Panc1 (cell line): ENCODE measurements at regions not wholly inside any gene's neighbourhood (a gene's known extent, or its start where the extent isn't known, plus 50 kb on each side); places are given as distances from the start of the nearest gene placed in this dataset.
A peak's percentile ranks its signal among the peaks of the same experiment; 100 is the strongest.

Experiments
- ATAC-seq: fragments of 200-7000 bp; cut with Tn5 transposase; 2 replicates; pipeline ENCODE4 v1.9.1; 2020; ENCODE audit warnings: mild to moderate bottlenecking, moderate library complexity
- BruUV-seq: library from RNA; stranded (reverse); fragments of 400-500 nt; replicated peaks from 2 replicates; lab custom pipeline; 2021; lab: Mats Ljungman, UMichigan
- CTCF ChIA-PET: fragments of 300-600 bp; sonication (Branson Sonifier 250); formaldehyde crosslinking; loops from one replicate; lab custom pipeline; 2022; ENCODE audit warnings: antibody characterized with exemption; lab: Charles Lee
- POLR2A ChIA-PET: fragments of 300-600 bp; sonication (Branson Sonifier 250); formaldehyde crosslinking; loops from one replicate; lab custom pipeline; 2022; ENCODE audit warnings: antibody characterized with exemption; lab: Charles Lee
- DNase-seq: peaks from one replicate; pipeline ENCODE4 v3.0.0-alpha.2; 2010; ENCODE audit warnings: low read depth, low spot score
- H3K27ac ChIP-seq: 2 replicates; pipeline ENCODE4 v1.5.1; 2011; ENCODE audit warnings: mild to moderate bottlenecking, low read length, inconsistent platforms
- H3K27me3 ChIP-seq: fragments of 200-500 bp; sonication (Bioruptor generic); 2 replicates; pipeline ENCODE4 v1.6.0; 2014; ENCODE audit warnings: low read length, inconsistent platforms; ENCODE audit not compliant: control insufficient read depth, insufficient read depth
- H3K36me3 ChIP-seq: fragments of 200-500 bp; sonication (Bioruptor generic); 2 replicates; pipeline ENCODE4 v1.5.1; 2014; ENCODE audit warnings: inconsistent platforms, mild to moderate bottlenecking, low read length, moderate library complexity; ENCODE audit not compliant: control insufficient read depth, insufficient read depth
- H3K4me1 ChIP-seq: 2 replicates; pipeline ENCODE4 v1.5.1; 2011; ENCODE audit warnings: inconsistent platforms, mild to moderate bottlenecking, low read length, moderate library complexity; ENCODE audit not compliant: control insufficient read depth, insufficient read depth
- H3K4me3 ChIP-seq, 2 experiments: 2 replicates each; pipeline ENCODE4 v1.5.1; 2011 to 2012; ENCODE audit warnings: low read depth in 2 of 2, low read length in 2 of 2, mild to moderate bottlenecking in 2 of 2, inconsistent platforms in 1 of 2, moderate library complexity in 1 of 2
- H3K9me3 ChIP-seq: fragments of 200-500 bp; sonication (Bioruptor generic); 2 replicates; pipeline ENCODE4 v1.5.1; 2014; ENCODE audit warnings: low read depth, mild to moderate bottlenecking, inconsistent platforms, low read length, moderate library complexity; ENCODE audit not compliant: control insufficient read depth, insufficient read depth
- POLR2AphosphoS5 ChIP-seq: IDR thresholded peaks from 2 replicates; pipeline ENCODE4 v1.6.1; 2012; ENCODE audit warnings: mild to moderate bottlenecking, low read depth, low read length, moderate library complexity
- SIN3A ChIP-seq: IDR thresholded peaks from 2 replicates; pipeline ENCODE4 v1.6.1; 2012; ENCODE audit warnings: low read depth, mild to moderate bottlenecking, low read length, moderate library complexity, borderline replicate concordance; ENCODE audit not compliant: insufficient read depth
- TCF7L2 ChIP-seq: IDR thresholded peaks from 2 replicates; pipeline ENCODE4 v1.6.1; 2011; ENCODE audit warnings: mild to moderate bottlenecking, low read depth, low read length, inconsistent platforms
- in situ Hi-C: cut with HindIII; loops from 2 replicates; pipeline ENCODE4 v1.10.0; 2016; ENCODE audit warnings: low sequenced_read_pairs, low pct_unique_long_range_greater_than_20kb
- intact Hi-C: fragments of 100-400 bp; cut with micrococcal nuclease; formaldehyde crosslinking; loops from one replicate; pipeline ENCODE4 v1.10.0; 2022; ENCODE audit not compliant: unreplicated experiment
- TF ChIP-seq, protein P1 (sequence below), 2 experiments: IDR thresholded peaks; 2 replicates each; pipeline ENCODE4 v1.6.1; 2011 to 2012; ENCODE audit warnings: low read depth in 2 of 2, control low read depth in 1 of 2, low read length in 1 of 2, mild to moderate bottlenecking in 1 of 2, moderate library complexity in 1 of 2; ENCODE audit not compliant: insufficient read depth in 1 of 2
- TF ChIP-seq, protein P2 (sequence below): fragments of 450-650 bp; IDR thresholded peaks from 2 replicates; pipeline ENCODE4 v1.5.1; 2017; ENCODE audit warnings: mild to moderate bottlenecking

DNA sequence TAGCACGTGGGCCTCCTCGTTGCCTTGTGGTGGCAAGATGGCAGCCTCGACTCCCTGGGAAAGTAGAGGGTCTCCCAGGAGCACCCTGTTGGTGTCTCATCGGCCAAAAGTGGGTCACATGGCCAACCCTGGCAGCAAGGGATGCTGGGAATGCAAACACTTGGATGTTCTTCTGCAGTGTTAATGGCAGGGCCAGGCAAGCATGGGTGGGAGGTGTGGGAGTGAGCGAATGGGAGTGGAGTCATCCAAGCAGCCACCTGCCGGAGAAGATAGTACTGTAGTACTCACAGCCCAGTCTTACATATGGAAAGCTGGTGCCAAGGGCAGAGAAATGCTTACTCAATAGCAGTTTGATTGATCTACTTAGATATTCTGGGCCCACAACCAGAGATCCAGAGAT is 122.2 kb downstream of the INHBB start:
- Histone ChIP-seq H3K4me3 (no peak overlapping the region), H3K36me3 (no peaks in the 10 kb centered on the region), H3K4me1 (peaks cover 9% of the 10 kb centered on the region), H3K27ac (no peak overlapping the region), H3K27me3 (no peaks in the 10 kb centered on the region), H3K9me3 (no peaks in the 10 kb centered on the region)
- no TSS peak for BruUV-seq
- intact Hi-C loops, result no loop called here
- ChIA-PET CTCF (no interaction called here), POLR2A (no interaction called here)
- ATAC-seq (no peak), DNase-seq (no peak)
- TF ChIP-seq SIN3A (no peak), TCF7L2 (no peak), POLR2AphosphoS5 (no peak)
- TF ChIP-seq, protein P1, sequence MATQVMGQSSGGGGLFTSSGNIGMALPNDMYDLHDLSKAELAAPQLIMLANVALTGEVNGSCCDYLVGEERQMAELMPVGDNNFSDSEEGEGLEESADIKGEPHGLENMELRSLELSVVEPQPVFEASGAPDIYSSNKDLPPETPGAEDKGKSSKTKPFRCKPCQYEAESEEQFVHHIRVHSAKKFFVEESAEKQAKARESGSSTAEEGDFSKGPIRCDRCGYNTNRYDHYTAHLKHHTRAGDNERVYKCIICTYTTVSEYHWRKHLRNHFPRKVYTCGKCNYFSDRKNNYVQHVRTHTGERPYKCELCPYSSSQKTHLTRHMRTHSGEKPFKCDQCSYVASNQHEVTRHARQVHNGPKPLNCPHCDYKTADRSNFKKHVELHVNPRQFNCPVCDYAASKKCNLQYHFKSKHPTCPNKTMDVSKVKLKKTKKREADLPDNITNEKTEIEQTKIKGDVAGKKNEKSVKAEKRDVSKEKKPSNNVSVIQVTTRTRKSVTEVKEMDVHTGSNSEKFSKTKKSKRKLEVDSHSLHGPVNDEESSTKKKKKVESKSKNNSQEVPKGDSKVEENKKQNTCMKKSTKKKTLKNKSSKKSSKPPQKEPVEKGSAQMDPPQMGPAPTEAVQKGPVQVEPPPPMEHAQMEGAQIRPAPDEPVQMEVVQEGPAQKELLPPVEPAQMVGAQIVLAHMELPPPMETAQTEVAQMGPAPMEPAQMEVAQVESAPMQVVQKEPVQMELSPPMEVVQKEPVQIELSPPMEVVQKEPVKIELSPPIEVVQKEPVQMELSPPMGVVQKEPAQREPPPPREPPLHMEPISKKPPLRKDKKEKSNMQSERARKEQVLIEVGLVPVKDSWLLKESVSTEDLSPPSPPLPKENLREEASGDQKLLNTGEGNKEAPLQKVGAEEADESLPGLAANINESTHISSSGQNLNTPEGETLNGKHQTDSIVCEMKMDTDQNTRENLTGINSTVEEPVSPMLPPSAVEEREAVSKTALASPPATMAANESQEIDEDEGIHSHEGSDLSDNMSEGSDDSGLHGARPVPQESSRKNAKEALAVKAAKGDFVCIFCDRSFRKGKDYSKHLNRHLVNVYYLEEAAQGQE (IDR thresholded peaks at IDR 0.05; ENCODE audit: insufficient read depth in 1 of 2, low read depth in 2 of 2, low read length in 1 of 2), result no peak
- TF ChIP-seq, protein P2, sequence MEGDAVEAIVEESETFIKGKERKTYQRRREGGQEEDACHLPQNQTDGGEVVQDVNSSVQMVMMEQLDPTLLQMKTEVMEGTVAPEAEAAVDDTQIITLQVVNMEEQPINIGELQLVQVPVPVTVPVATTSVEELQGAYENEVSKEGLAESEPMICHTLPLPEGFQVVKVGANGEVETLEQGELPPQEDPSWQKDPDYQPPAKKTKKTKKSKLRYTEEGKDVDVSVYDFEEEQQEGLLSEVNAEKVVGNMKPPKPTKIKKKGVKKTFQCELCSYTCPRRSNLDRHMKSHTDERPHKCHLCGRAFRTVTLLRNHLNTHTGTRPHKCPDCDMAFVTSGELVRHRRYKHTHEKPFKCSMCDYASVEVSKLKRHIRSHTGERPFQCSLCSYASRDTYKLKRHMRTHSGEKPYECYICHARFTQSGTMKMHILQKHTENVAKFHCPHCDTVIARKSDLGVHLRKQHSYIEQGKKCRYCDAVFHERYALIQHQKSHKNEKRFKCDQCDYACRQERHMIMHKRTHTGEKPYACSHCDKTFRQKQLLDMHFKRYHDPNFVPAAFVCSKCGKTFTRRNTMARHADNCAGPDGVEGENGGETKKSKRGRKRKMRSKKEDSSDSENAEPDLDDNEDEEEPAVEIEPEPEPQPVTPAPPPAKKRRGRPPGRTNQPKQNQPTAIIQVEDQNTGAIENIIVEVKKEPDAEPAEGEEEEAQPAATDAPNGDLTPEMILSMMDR, result no peak
- in situ Hi-C loops, result no loop called here

DNA sequence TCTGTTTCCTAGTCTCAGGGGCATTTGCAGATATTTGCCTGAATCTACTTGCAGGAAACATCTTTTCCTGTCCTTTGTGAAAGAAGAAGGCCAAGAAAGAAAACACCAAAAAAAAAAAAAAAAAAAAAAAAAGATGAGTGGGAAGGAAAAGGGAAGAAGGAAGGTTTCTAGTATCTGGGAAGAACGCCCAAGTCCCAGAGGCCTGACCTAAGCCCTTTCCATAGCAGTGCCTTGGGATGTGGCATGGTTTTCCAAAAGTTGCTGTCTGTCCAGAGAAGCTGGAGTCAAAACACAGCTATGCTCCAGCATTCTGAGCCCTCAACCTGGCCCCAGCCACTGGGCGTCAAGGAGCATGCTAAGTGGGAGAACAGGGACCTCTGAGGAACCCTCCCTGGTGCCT is 123.5 kb downstream of the INHBB start:
- no peak for DNase-seq
- ChIA-PET CTCF (interaction anchor here (0.6 kb wide), 1 partner anchor 52 kb away, joined by 3 read pairs; no protein-coding TSS in a partner anchor), POLR2A (no interaction called here)
- no peak for TF ChIP-seq TCF7L2
- no peaks in the 10 kb centered on the region for H3K36me3 ChIP-seq
- H3K9me3 ChIP-seq, result no peaks in the 10 kb centered on the region
- BruUV-seq, result no TSS peak
- H3K4me1 ChIP-seq, result peaks cover 9% of the 10 kb centered on the region
- H3K27me3 ChIP-seq, result no peaks in the 10 kb centered on the region
- intact Hi-C loops, result no loop called here
- ATAC-seq, result no peak
- H3K4me3 ChIP-seq, result no peak overlapping the region
- in situ Hi-C loops, result no loop called here
- 0 out of 2 replicates have a peak overlapping the region, but pooled peaks have one; percentile 14 for H3K27ac ChIP-seq

DNA sequence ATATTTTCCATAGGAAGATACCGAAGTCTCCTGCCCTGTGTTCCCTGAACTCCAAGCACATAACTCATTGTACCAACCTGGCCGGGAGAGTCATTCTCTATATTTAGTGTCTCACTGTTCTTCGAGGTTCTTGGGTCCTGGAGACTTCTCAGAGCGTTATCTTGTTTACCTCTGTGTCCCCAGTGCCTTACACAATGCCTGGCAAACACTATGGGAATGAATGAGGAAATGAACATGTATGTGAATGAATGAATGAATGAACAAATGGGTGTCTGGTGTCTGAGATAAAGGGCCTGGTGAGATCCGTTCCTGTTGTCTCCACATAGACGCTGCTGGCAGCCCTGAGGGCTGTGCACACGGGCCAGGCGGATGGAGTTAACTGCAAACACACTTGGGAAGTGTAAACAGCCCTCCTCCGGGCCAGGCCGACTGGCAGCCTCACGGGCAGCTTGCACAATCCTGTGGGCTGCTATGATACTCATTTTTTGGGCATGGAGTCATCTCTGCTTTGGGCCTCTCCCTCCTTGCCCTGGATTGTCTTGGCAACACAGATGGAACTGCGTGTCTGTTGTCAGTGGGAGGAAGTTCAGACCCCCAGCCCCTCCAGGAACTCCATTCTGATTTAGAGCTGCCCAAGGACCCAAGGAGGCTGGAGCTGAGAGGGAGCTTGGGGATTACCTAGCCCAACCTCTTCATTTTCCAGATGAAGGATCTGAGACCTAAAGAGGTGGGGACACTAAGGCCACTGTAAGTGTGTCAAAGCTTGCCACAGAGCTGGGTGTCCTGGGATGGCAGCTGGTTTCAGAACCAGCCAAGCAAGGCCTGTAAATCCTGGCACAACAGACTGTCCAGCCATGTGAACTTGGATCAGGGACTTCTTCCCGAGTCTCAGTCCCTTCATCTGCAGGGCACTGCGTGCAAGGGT is 124.4 kb downstream of the INHBB start:
- Histone ChIP-seq H3K4me1 (peaks cover 9% of the 10 kb centered on the region), H3K9me3 (no peaks in the 10 kb centered on the region), H3K27me3 (no peaks in the 10 kb centered on the region), H3K36me3 (no peaks in the 10 kb centered on the region), H3K27ac (no peak overlapping the region), H3K4me3 (no peak overlapping the region)
- no peak for TF ChIP-seq TCF7L2
- no peak for TF ChIP-seq POLR2AphosphoS5
- intact Hi-C loops, result no loop called here
- CTCF ChIA-PET, result interaction anchor here (0.6 kb wide), 1 partner anchor 51 kb away, joined by 3 read pairs; no protein-coding TSS in a partner anchor
- in situ Hi-C loops, result no loop called here
- BruUV-seq, result no TSS peak
- peak; percentile 80 for ATAC-seq
- POLR2A ChIA-PET, result no interaction called here
- no peak for DNase-seq
